GM12878 (cell line): ENCODE measurements at regions not wholly inside any gene's neighbourhood (a gene's known extent, or its start where the extent isn't known, plus 50 kb on each side); places are given as distances from the start of the nearest gene placed in this dataset.

Experiments
- ATAC-seq: fragments of 200-7000 bp; cut with Tn5 transposase; 3 replicates; pipeline ENCODE4 v1.9.1; 2020; ENCODE audit warnings: mild to moderate bottlenecking, moderate library complexity
- BruUV-seq: library from RNA; stranded (reverse); fragments of 400-500 nt; replicated peaks from 2 replicates; lab custom pipeline; 2021; lab: Mats Ljungman, UMichigan
- CTCF ChIA-PET: fragments of 300-600 bp; sonication (Branson Sonifier 250); formaldehyde crosslinking; extraction: SDS; loops from one replicate; lab custom pipeline; 2021; ENCODE audit warnings: inconsistent platforms; lab: Yijun Ruan, JAX
- POLR2A ChIA-PET: fragments of 350-600 bp; formaldehyde crosslinking; extraction: SDS; loops from one replicate; lab custom pipeline; 2021; ENCODE audit warnings: inconsistent platforms; lab: Charles Lee
- RAD21 ChIA-PET: fragments of 300-600 bp; sonication (Branson Sonifier 250); formaldehyde crosslinking; loops from one replicate; lab custom pipeline; 2023; ENCODE audit warnings: antibody characterized with exemption; ENCODE audit not compliant: unreplicated experiment; lab: Charles Lee
- SMC1A ChIA-PET: fragments of 300-600 bp; sonication (Branson Sonifier 250); formaldehyde crosslinking; loops from one replicate; lab custom pipeline; 2023; ENCODE audit not compliant: unreplicated experiment, uncharacterized antibody; lab: Charles Lee
- DNase-seq: peaks from one replicate; pipeline ENCODE4 v3.0.0-alpha.2; 2011; ENCODE audit warnings: low read depth, low spot score
- FAIRE-seq: peaks from 3 replicates; lab custom pipeline; 2011; peaks lifted over from hg19 to GRCh38; lab: Jason Lieb, UNC
- H2AFZ ChIP-seq: 2 replicates; pipeline ENCODE4 v1.6.0; 2011; ENCODE audit warnings: low read depth, low read length, control low read depth; ENCODE audit not compliant: control insufficient read depth
- H3K27ac ChIP-seq: 2 replicates; pipeline ENCODE4 v1.5.1; 2011; ENCODE audit warnings: control low read depth; ENCODE audit not compliant: control insufficient read depth, insufficient read depth
- H3K27me3 ChIP-seq, 2 experiments: replicated peaks in 1 of 2; 2 replicates each; pipeline versions ENCODE4 v1.6.0 to v1.6.1; 2011; ENCODE audit warnings: low read length in 1 of 2; ENCODE audit not compliant: control insufficient read depth in 2 of 2, insufficient read depth in 2 of 2
- H3K36me3 ChIP-seq, 2 experiments: 2 replicates each; pipeline ENCODE4 v1.5.1; 2011; ENCODE audit warnings: low read length in 1 of 2; ENCODE audit not compliant: control insufficient read depth in 2 of 2, insufficient read depth in 2 of 2
- H3K4me1 ChIP-seq: 2 replicates; pipeline ENCODE4 v1.6.1; 2011; ENCODE audit warnings: mild to moderate bottlenecking, low read length, moderate library complexity, mixed read lengths; ENCODE audit not compliant: control insufficient read depth, insufficient read depth
- H3K4me2 ChIP-seq: 2 replicates; pipeline ENCODE4 v1.6.0; 2011; ENCODE audit warnings: control low read depth; ENCODE audit not compliant: control insufficient read depth, insufficient read depth
- H3K4me3 ChIP-seq: fragments of 200-600 bp; sonication (generic); 2 replicates; pipeline ENCODE4 v1.5.1; 2016
- H3K79me2 ChIP-seq: 2 replicates; pipeline ENCODE4 v1.6.0; 2011; ENCODE audit warnings: low read length; ENCODE audit not compliant: control insufficient read depth, insufficient read depth
- H3K9ac ChIP-seq: 2 replicates; pipeline ENCODE4 v1.8.0; 2011; ENCODE audit warnings: low read length, control low read depth, mixed read lengths; ENCODE audit not compliant: control insufficient read depth, insufficient read depth
- H3K9me3 ChIP-seq: replicated peaks from 3 replicates; pipeline ENCODE4 v1.5.1; 2011; ENCODE audit warnings: mild to moderate bottlenecking, low read length; ENCODE audit not compliant: control insufficient read depth, insufficient read depth
- H4K20me1 ChIP-seq: 2 replicates; pipeline ENCODE4 v1.6.0; 2011; ENCODE audit not compliant: control insufficient read depth, insufficient read depth
- BMI1 ChIP-seq: fragments of 450-650 bp; IDR thresholded peaks from 2 replicates; pipeline ENCODE4 v1.6.1; 2016; ENCODE audit warnings: mild to moderate bottlenecking, moderate library complexity, borderline replicate concordance
- HCFC1 ChIP-seq: fragments of 150-350 bp; IDR thresholded peaks from 2 replicates; pipeline ENCODE4 v1.6.1; 2014; ENCODE audit warnings: low read length
- JUND ChIP-seq: IDR thresholded peaks from 2 replicates; pipeline ENCODE4 v1.6.1; 2012; ENCODE audit warnings: low read depth, mild to moderate bottlenecking, low read length, improper control_type of control experiment, moderate library complexity
- KLF5 ChIP-seq: fragments of 450-650 bp; IDR thresholded peaks from 2 replicates; pipeline ENCODE4 v1.6.1; 2014; ENCODE audit warnings: mild to moderate bottlenecking; ENCODE audit not compliant: partially characterized antibody
- MEF2A ChIP-seq: IDR thresholded peaks from 2 replicates; pipeline ENCODE4 v1.6.1; 2011; ENCODE audit warnings: low read depth, mild to moderate bottlenecking, low read length, moderate library complexity; ENCODE audit not compliant: insufficient read depth
- MTA3 ChIP-seq: IDR thresholded peaks from 2 replicates; pipeline ENCODE4 v1.6.1; 2012; ENCODE audit warnings: low read length, inconsistent platforms, borderline replicate concordance
- MXI1 ChIP-seq: fragments of 150-350 bp; IDR thresholded peaks from 2 replicates; pipeline ENCODE4 v1.6.1; 2011; ENCODE audit warnings: low read depth, mild to moderate bottlenecking, inconsistent platforms, low read length, improper control_type of control experiment
- MYC ChIP-seq: IDR thresholded peaks from 2 replicates; pipeline ENCODE4 v1.6.1; 2011; ENCODE audit warnings: mild to moderate bottlenecking, low read length, moderate library complexity, inconsistent platforms; ENCODE audit not compliant: insufficient read depth, insufficient replicate concordance, insufficient read length, severe bottlenecking
- NFYA ChIP-seq: IDR thresholded peaks from 2 replicates; pipeline ENCODE4 v1.6.1; 2011; ENCODE audit warnings: low read depth, mild to moderate bottlenecking, low read length, improper control_type of control experiment, borderline replicate concordance
- PAX8 ChIP-seq: fragments of 450-650 bp; IDR thresholded peaks from 2 replicates; pipeline ENCODE4 v1.6.1; 2017; ENCODE audit warnings: mild to moderate bottlenecking, moderate library complexity
- REST ChIP-seq: IDR thresholded peaks from 2 replicates; pipeline ENCODE4 v1.6.1; 2012; ENCODE audit warnings: mild to moderate bottlenecking, low read depth, low read length
- SMC3 ChIP-seq: IDR thresholded peaks from 2 replicates; pipeline ENCODE4 v1.6.1; 2011; ENCODE audit warnings: low read length, improper control_type of control experiment, borderline replicate concordance
- TBL1XR1 ChIP-seq: IDR thresholded peaks from 2 replicates; pipeline ENCODE4 v1.6.1; 2012; ENCODE audit warnings: low read depth, low read length, improper control_type of control experiment
- WGBS: methylation state at CpG from one replicate; pipeline ENCODE4 v1.1.6; 2016; ENCODE audit warnings: low lambda C conversion rate; ENCODE audit not compliant: insufficient replicate concordance, insufficient coverage; ENCODE audit errors: missing lambda C conversion rate; 5-methylcytosine and 5-hydroxymethylcytosine counted together
- in situ Hi-C: fragments of 300-500 bp; cut with MboI; formaldehyde crosslinking; loops from 9 replicates; pipeline ENCODE4 v1.14.3; 2018; ENCODE audit warnings: mixed read lengths
- intact Hi-C: fragments of 100-400 bp; cut with micrococcal nuclease; formaldehyde crosslinking; loops from one replicate; pipeline ENCODE4 v1.14.2; 2022; ENCODE audit not compliant: unreplicated experiment
- TF ChIP-seq, protein P1 (sequence below): fragments of 450-650 bp; IDR thresholded peaks from 2 replicates; pipeline ENCODE4 v1.6.1; 2017; ENCODE audit warnings: mild to moderate bottlenecking, moderate library complexity

DNA sequence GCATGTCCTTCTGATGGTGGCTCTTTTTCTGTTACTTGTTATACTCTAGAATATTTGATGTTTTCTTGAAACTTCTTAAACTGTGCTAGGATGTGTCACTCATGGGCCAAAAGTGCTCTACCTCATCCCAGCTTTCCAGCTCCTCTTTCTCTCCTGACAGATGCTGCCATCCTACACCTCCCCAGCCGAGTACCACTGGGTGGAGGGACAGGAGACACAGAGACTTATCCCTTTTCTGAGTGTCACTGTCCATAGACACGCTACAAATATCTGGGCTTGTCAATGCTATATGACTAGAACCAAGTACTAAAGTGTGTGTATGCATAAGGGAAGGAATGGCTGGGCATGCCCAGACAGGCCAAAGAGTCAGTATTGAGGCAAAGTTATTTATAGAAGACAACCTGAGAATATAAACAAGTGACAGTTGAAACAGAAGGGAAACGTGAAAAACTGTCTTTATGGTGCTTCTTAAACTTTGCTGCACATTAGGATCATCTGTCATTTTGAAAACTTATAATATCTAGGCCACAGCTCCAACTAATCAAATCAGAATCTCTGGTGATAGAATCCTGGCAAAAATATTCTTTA is 188.0 kb downstream of the CARTPT start:
- Histone ChIP-seq H3K4me1 (peaks cover 8% of the 10 kb centered on the region), H3K27me3 (no peaks in the 10 kb centered on the region), H3K79me2 (no peaks in the 10 kb centered on the region), H3K27ac (peak overlapping the region; percentile 55; the same call in 1 of the 2 replicates), H3K4me3 (no peak overlapping the region), H3K9me3 (no peaks in the 10 kb centered on the region; the same call in 1 of the 3 replicates), H3K9ac (no peak overlapping the region), H3K4me2 (0 out of 2 replicates have a peak overlapping the region, but pooled peaks have one; percentile 38), H4K20me1 (no peaks in the 10 kb centered on the region), H3K36me3 (no peaks in the 10 kb centered on the region), H2AFZ (peak overlapping the region; percentile 56)
- POLR2A ChIA-PET: no interaction called here
- no TSS peak for BruUV-seq
- 15% methylated on average over 3 of the region's 3 CpGs for WGBS
- RAD21 ChIA-PET: no interaction called here
- CTCF ChIA-PET: no interaction called here
- in situ Hi-C loops (no loop called here), intact Hi-C loops (no loop called here)
- FAIRE-seq: no peak
- peak; percentile 26 for DNase-seq
- ATAC-seq: peak; percentile 53
- SMC1A ChIA-PET: no interaction called here
- peak; percentile 65; the same call in 1 of the 2 replicates for TF ChIP-seq MEF2A
- no peak for TF ChIP-seq TBL1XR1
- no peak for TF ChIP-seq MYC
- TF ChIP-seq SMC3: no peak
- no peak for TF ChIP-seq BMI1
- no peak for TF ChIP-seq JUND
- TF ChIP-seq MTA3: no peak
- TF ChIP-seq, protein P1, sequence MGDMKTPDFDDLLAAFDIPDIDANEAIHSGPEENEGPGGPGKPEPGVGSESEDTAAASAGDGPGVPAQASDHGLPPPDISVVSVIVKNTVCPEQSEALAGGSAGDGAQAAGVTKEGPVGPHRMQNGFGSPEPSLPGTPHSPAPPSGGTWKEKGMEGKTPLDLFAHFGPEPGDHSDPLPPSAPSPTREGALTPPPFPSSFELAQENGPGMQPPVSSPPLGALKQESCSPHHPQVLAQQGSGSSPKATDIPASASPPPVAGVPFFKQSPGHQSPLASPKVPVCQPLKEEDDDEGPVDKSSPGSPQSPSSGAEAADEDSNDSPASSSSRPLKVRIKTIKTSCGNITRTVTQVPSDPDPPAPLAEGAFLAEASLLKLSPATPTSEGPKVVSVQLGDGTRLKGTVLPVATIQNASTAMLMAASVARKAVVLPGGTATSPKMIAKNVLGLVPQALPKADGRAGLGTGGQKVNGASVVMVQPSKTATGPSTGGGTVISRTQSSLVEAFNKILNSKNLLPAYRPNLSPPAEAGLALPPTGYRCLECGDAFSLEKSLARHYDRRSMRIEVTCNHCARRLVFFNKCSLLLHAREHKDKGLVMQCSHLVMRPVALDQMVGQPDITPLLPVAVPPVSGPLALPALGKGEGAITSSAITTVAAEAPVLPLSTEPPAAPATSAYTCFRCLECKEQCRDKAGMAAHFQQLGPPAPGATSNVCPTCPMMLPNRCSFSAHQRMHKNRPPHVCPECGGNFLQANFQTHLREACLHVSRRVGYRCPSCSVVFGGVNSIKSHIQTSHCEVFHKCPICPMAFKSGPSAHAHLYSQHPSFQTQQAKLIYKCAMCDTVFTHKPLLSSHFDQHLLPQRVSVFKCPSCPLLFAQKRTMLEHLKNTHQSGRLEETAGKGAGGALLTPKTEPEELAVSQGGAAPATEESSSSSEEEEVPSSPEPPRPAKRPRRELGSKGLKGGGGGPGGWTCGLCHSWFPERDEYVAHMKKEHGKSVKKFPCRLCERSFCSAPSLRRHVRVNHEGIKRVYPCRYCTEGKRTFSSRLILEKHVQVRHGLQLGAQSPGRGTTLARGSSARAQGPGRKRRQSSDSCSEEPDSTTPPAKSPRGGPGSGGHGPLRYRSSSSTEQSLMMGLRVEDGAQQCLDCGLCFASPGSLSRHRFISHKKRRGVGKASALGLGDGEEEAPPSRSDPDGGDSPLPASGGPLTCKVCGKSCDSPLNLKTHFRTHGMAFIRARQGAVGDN: no peak
- no peak for TF ChIP-seq MXI1
- no peak for TF ChIP-seq KLF5
- TF ChIP-seq REST: no peak
- TF ChIP-seq NFYA: no peak
- TF ChIP-seq PAX8: no peak
- TF ChIP-seq HCFC1: no peak
